Body of pancreas (tissue), 4 donors: ENCODE measurements at regions not wholly inside any gene's neighbourhood (a gene's known extent, or its start where the extent isn't known, plus 50 kb on each side); places are given as distances from the start of the nearest gene placed in this dataset.

Experiments used
- CTCF ChIP-seq, 7 experiments: fragments of 450-650 bp in 4 of 7; fragments of 200-600 bp in 3 of 7; sonication (generic) in 3 of 7; IDR thresholded peaks; one replicate each; pipeline ENCODE4 v1.5.1; 2016 to 2019; ENCODE audit warnings: antibody characterized with exemption in 7 of 7
- POLR2A ChIP-seq, 3 donors: fragments of 450-650 bp; IDR thresholded peaks; one replicate each; pipeline ENCODE4 v1.6.1; 2016; ENCODE audit warnings: antibody characterized with exemption in 3 of 3, mild to moderate bottlenecking in 2 of 3

GRCh38 chr15:31560643-31561042 lies 234.0 kb downstream of the KLF13 start:
- TF ChIP-seq CTCF (IDR thresholded peaks at IDR 0.05) (no peak), POLR2A (IDR thresholded peaks at IDR 0.05) (no peak)
